ENCODE measurements at regions not wholly inside any gene's neighbourhood (a gene's known extent, or its start where the extent isn't known, plus 50 kb on each side); places are given as distances from the start of the nearest gene placed in this dataset.
"Not testable (repeated sequence)": the region's sequence is repeated elsewhere in the genome, so short reads cannot be mapped to it uniquely, and the experiment has no call there.

DNA sequence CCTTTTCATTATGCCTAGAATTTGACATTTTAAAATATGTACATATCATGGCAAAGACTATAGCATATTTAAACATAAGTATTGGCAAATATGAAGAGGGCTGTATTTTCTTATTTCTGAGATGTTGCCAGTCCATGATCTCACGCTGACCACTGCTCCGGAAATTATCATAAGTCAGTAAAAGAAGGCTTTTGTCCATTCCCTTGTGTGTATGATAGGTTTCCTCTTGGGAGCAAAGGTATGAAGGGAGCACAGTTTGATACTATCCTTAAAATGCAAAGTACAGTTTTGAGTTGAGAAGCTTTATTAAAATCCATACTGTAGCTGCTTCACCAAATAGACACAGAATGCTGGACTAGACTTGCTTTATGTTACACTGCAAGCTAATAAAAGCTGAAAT is 52.6 kb upstream of the AGA start:
- no peak for DNase-seq

DNA sequence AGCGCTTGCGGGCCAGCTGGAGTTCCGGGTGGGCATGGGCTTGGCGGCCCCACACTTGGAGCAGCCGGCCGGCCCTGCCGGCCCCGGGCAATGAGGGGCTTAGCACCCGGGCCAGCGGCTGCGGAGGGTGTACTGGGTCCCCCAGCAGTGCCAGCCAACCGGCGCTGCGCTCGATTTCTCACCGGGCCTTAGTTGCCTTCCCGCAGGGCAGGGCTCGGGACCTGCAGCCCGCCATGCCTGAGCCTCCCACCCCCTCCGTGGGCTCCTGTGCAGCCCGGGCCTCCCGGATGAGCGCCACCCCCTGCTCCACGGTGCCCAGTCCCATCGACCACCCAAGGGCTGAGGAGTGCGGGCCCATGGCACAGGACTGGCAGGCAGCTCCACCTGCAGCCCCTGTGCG is 53.4 kb upstream of the AGA start:
- DNase-seq = not testable (repeated sequence)

DNA sequence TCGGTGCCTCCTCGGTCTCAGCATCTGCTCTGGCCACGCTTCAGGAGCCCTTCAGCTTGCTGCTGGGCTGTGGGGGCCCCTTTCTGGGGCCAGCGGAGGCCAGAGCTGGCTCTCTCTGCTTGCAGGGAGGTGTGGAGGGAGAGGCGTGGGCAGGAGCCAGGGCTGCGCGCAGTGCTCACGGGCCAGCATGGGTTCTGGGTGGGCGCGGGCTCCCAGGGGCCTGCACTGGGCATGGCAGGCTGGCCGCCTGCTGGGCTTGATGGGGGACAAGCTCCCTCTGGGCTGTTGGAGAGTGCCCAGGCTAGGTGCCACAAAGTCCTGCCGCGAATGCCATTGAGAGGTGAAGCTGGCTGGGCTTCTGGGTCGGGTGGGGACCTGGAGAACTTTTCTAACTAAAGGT is 57.3 kb upstream of the AGA start:
- no peak for DNase-seq

DNA sequence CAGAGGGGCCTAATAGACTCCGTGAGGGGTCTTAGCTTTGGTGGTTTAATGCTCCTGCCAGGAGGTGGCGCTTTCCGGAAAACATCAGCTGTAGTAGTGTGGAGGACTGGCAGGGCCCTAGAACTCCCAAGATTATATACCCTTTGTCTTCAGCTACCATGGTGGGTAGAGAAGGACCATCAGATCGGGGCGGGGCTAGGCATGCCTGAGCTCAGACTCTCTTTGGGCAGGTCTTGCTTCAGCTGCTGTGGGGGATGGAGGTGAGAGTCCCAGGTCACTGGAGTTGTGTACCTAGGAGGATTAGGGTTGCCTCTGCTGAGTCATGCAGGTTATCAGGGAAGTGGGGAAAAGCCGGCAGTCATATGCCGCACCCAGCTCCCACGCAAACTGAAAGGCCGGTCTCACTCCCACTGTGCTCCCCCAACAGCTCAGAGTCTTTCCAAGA is 63.0 kb upstream of the AGA start:
- DNase-seq = no peak

DNA sequence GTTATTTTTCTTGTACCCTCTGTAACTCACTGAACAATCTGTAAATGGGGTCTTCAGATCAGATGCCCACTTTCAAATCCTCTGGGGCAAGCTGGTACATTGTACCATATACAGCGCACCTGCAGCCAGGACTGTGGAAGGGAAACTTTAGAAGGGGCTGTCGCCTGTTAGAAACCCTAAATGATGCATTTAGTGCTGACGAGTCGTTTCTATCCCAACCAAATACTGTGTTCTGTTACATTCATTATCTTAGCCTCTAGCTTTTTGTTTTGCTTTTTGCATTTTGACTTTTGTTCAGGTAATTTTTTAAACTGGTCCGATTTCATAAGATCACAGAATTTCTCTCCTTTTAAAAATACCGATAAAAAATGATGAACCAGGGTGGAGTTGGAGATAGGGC is 66.4 kb upstream of the AGA start:
- no peak for DNase-seq

DNA sequence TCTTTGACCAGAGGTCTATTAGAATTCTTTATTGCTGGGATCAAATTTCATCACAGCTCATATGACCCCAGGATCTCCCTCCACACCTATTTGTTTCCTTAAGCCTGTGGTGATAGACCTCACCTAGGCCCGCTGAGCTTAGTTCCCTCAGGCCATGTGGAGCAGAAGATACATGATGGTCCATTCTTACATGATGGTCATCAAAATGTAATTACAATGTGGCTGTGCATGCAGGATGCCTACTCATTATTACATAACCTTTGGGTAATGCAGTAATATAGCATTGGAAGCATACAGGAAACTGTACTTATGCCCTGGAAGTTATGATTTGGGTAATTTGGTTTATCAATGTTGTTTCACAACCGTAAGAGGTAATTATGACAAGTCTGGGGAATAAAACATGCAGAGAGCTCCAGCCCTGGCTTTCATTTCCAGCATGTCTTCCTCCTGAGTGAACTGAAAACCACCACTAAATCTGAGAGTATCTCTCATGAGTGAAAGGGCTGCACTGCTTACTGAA is 67.0 kb upstream of the AGA start:
- no peak for DNase-seq

DNA sequence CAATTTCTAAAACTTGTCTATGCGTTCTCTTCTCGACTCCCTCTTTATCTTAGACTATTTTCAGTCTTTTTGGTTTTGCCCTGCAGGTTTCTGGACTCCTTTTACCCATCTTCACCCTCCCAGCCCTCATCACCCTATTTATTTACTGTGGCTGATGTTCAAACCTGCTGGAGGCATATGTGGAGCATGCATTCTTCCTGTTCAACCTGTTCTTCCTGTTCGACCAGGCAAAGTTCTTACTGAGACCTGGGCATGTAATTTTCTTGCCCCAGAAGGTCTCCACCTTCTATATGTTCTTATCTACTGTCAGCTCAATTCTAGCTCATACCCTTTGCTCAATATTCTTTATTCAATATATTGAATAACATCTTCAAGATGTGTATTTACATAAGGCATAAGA is 69.4 kb upstream of the AGA start:
- DNase-seq = no peak

DNA sequence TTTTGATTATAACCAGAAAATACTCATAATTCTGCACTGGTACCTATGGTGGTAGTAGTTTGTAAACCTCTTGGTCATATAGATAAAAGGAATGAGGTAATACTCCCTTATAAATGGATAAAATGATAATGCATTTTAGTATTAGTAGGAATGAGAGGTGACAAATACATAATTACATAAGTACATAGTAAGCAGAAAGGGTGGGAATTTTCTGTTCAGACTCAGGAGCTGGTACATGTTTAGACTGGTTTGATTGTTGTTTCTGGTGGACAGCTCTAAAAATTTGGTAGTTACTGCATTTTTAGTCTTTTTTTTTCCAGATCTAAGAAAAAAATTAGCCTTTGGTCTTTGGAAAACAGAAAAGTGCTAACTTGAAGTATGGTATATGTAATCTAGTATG is 70.4 kb upstream of the AGA start:
- DNase-seq = no peak

DNA sequence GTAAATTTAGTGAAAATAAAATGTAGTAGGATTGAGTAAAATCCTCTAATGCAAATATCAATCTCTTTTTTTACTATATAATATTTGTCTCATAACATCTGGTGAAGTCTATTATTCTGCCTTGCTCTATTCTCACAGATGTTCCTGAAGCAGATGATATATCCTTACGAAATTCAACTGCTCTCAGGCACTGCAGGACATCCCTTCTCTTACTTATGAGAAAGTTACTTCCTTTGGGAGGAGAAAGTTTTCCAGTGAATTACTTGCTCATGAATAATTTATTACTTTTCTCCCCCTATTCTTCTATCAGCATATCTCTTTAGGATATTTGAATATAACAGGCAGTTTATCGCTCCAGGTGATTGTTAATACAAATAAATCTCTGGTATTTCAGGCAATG is 75.6 kb upstream of the AGA start:
- DNase-seq = no peak

DNA sequence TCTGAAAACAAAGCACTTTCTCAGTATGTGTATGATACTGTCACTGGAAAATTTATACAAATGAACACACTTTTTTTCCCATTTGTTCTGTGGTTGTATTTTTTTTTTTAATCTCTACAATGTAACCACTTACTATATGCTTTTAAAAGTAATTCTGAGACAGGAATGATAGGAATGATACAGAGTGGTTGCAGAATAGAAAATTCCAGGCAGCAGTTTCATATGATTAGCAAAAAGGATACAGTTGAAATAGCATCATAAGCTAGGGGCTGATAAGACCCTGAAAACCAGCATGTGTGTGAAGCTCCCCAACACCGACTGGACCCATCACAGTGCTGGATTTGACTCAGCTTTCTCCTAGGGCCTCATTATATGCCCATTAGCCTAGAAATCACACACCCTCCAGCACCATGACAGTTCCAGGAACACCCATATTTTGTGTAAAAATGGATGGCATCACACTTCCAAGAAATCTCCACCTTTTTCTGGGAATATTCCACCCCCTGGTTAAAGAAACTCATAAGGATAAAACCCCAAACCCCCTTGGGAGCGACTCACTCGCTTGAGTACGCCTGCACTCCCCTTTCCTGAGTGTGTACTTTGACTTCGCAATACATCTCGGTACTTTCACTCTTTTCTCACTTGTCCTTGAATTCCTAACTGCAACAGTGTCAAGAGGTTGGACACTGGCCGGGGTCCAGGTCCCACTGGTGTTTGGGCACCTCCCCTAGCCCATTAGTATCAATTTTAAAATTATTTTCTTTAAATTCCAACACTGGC is 77.4 kb upstream of the AGA start:
- DNase-seq = no peak

DNA sequence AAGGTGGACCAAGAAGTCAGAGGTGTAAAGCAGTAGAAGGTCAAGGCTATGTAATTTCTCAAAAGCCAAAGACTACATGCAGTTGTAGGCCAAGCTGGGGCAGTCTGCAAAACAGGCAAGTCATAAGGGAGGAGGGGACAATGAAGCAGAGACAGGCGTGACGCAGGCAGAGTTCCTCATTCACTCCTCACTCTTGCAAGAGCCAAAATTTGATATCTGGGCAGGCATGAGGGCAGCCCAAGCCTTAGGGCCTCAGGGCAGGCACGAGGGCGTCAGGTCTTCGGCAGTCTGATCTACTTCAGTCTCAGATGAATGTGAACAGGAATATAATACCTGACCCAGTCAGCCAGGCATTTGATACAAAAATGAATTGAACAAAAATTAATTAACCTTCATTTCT is 86.4 kb upstream of the AGA start:
- no peak for DNase-seq

DNA sequence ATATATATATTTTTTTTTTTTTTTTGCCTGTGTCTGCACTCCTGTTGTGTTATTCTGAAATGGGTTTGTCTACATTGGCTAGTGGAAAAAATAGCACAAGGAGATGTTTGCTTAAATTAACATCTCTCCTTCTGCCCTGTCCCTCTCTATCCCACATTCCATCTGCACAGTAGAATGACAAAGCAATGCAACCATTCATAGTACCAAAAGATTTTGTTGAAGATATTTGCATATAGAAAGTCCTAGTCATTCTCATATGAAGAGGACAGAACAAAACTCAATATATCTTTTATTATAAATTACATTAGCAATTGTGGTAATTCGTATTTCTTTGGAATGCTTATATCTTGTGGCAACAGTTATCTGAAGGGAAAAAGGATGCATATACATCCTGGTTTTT is 88.3 kb upstream of the AGA start:
- DNase-seq = no peak

DNA sequence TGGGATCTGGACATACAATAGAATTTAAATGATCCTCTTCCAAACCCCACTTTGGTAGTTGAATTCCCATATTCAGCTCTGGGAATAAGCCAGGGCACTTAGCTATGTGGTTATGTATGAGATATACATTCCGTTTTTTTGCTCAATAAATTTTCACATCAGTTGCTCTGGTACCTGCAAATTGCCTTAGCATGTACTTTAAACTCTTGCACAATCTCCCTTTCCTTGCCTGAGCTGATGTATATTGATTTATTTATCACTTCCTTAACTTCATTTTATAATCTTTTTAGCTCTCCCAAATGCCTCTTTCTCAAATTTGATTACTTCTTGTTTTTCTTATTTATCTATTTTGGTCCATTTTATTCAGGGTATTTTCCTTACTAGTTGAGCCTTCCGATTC is 90.1 kb upstream of the AGA start:
- DNase-seq = no peak

DNA sequence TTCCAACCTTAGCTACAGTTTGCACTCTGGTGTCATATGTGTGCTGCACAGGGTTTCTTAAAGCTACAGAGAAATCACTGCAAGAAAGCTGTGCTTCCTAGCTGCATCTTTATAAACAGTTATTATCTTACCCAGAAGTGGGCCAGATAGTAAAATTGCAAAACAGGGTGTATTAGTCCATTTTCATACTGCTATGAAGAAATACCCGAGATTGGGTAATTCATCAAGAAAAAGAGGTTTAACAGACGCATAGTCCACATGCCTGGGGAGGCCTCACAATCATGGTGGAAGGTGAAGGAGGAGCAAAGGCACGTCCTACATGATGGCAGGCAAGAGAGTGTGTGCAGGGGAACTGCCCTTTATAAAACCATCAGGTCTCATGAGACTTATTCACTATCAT is 92.6 kb upstream of the AGA start:
- not testable (repeated sequence) for DNase-seq

DNA sequence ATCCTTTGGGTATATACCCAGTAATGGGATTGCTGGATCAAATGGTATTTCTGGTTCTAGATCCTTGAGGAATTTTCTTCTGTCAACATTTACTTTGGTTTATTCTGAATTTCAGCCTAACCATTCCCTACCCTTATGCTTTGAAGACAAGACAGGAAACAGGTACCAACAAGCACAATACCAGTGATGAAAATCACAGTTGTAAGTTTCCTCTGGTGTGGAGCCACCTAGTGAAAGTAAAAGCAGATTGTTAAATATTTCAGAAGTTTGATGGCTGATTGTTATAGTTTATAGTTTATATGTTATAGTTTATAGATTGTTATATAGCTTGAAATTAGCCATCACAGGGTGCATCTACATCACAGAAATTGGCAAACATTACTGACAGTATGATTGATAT is 104.5 kb upstream of the AGA start:
- DNase-seq = no peak

DNA sequence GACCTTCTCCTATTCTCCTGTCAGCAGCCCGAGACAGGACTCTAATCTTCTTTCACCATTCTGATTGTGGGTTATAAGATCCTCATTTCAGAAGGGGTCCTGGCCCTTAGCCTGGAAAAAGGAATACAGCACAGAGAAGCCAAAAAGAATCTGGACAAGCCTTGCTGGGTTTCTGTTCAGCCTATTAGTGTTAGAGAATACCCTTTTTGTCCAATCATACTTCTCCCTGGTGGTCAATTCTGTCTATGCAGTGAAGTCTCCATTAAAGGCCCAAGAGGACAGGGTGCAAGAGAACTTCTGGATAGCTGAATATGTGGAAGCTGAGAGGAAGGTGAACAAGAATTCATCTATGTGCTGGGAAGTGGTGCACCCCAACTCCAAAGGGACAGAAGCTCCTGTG is 105.7 kb upstream of the AGA start:
- no peak for DNase-seq

DNA sequence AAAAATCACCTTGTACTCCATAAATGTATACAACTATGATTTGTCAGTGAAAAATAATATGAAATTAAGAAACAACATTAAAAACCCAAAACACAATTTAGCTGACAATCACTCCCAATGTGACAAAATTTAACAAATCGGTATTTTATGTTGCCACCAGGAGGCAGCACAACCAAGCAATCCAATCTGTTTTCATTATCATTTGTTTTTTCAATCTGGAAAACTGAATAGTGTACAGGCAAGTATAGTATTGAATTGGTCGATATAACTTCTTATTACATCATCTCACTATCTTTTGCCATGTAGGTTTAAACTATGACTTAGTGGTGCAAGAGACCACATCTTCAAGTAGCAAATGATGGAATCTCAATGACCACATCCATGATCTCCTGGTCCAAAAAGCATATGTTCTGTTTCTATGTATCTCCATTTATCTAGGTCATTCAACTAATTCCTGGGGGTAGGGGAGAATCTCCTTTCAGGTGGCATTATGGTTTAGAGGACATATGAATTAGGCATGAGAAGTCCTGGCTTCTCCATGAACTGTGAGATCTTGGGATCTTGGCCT is 112.9 kb upstream of the AGA start:
- no peak for DNase-seq

DNA sequence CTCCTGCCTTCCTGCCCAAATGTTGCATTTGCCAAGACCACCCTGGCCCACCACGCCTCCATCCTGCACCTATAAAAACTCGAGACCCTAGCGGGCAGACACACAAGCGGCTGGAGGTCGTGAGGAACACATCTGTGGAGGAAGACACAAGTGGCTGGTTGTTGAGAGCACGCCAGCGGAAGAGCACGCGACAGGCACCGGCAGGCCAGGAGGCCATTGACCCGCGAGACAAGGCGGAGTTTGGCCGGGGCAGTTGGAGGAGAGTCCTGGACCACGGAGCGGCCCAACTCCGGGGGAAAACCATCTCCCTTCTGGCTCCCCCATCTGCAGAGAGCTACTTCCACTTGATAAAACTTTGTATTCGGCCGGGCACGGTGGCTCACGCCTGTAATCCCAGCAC is 115.2 kb upstream of the AGA start:
- no peak for DNase-seq

DNA sequence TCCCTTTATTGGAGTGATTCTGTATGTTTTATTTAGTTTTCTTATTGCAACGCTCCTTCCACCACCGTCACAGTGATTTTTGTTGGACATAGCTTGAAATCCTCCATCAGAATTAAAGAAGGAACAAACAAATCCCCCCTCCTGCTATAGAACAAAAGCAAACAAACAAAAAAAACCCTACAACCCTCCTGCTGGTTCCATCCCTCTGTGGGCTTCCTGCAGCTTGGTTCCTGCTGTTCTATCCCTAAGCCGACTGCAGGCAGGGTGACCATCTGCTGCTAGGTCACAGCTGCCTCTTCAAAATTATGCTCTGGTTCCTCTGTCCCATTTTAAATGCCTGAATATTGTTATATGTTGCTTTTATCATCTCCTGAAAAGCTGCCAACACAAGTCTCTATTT is 116.8 kb upstream of the AGA start:
- no peak for DNase-seq

DNA sequence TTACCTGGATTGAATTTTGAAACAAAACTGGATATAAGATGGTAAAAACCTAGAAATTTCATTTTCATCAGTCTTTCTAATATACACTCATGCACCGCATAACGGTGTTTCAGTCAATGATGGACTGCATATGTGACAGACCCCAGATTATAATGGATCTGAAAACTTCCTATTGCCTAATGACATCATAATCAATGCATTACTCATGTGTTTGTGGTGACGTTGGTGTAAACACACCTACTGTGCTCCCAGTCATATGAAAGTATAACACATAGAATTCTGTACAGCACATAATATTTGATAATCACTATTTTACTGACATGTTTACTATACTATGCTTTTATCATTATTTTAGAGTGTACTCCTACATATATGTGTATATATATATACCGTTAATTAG is 119.9 kb upstream of the AGA start:
- no peak for DNase-seq

DNA sequence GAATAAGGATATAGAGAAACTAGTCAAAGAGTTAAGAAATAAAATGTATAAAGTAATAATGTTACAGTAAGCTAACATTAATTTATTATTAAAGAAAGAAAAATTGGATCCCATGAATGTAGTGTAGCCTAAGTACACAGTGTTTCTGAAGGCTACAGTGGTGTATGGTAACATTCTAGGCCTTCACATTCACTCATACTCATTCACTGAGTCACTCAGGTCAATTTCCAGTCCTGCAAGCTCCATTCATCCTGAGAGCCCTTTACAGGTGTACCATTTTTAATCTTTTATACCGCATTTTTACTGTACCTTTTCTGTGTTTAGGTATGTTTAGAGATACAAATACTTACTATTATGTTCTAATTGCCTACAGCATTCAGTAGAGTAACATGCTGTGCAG is 120.6 kb upstream of the AGA start:
- DNase-seq = no peak

DNA sequence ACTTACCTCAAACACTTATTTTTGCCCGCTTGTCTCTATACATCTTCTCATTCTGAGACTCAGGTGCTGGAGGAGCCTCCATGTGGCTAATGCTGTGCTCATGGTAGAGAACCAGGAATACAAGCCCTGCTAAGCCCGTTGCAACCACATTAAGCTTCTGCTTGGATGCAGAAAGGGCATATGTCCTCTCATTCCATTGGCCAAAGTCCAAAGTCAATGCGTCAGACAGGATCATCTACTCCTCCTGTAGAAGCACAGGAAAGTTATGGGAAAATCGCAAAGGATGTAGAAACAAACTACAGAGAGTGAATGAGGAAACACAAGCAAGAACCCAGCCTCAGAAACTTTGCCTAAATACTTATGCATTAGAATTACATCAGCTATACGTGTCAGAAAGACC is 124.5 kb upstream of the AGA start:
- DNase-seq = no peak

DNA sequence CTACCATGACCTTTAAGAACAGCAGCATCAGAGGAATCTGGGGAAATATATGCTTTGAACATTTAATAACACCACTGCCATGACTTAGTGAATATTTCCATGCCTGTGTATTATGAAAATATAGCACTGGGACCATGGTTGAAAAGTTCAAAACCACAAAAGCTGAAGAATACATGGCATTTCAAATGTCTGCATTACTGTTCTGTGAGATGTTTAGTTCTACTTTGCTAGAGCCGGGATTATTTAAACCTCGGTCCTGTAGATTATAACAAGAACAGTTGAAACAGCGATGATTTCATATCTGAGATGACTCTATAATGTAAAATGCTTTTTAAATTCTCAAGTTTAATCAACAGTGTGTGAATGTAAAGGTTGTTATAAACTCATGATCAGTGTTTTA is 126.7 kb upstream of the AGA start:
- no peak for DNase-seq

DNA sequence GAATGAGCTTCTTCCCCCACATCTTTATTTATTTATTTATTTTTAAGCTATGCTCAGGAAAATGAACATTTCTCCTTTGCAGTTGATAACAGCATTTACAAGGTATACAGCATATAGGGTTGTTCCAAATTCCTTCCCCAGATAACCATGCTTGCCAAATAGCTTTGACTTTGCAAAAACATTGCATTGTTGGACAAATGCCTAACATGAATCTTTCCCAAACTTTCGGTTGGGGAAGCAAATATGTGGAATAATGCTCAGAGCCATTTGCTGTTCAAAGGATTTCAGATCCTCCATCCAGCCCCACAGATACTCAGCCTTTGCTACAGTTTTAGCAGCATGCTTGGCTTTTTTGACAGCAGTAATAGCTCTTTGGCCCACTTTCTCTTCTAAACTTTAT is 127.2 kb upstream of the AGA start:
- DNase-seq = no peak

DNA sequence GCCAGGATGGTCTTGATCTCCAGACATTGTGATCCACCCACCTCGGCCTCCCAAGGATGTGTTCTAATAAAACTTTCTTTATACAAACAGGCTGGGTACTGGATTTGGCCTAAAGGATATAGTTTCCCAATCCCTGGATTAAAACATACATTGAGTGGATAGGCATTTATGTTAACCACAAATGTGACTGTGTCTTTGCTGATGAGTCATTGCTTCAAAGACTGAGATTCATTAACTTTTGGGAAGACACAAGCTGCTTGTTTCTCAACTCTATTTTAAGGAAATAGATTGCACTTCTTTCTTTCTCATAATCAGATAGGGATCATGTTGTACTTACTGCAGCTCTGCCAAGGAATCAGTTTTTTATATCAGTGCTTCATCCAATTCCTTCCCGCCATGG is 131.3 kb upstream of the AGA start:
- no peak for DNase-seq

Measured in CD4-positive, alpha-beta T cell treated with Interferon gamma for 1 hour (primary cell).